CD14-positive monocyte (primary cell): ENCODE measurements at regions not wholly inside any gene's neighbourhood (a gene's known extent, or its start where the extent isn't known, plus 50 kb on each side); places are given as distances from the start of the nearest gene placed in this dataset.
"Not testable (repeated sequence)": the region's sequence is repeated elsewhere in the genome, so short reads cannot be mapped to it uniquely, and the experiment has no call there.

Experiments used
- DNase-seq, 3 donors: peaks; one replicate each; pipeline ENCODE4 v3.0.0-alpha.2; 2011 to 2022
- H2AFZ ChIP-seq: 2 replicates; pipeline ENCODE4 v1.6.0; 2012; ENCODE audit warnings: mild to moderate bottlenecking, low read depth, low read length, inconsistent platforms; ENCODE audit not compliant: insufficient read depth, poor library complexity, severe bottlenecking
- H3K27ac ChIP-seq, 2 donors: 1 replicate in 1 of 2; 2 replicates in 1 of 2; pipeline ENCODE4 v1.5.1; 2012 to 2013; ENCODE audit warnings: low read length in 2 of 2, control low read depth in 1 of 2, inconsistent platforms in 1 of 2, low read depth in 1 of 2, mild to moderate bottlenecking in 1 of 2
- H3K27me3 ChIP-seq, 2 donors: one replicate each; pipeline versions ENCODE4 v1.6.0 to v1.6.1; 2011 to 2013; ENCODE audit warnings: low read length in 2 of 2; ENCODE audit not compliant: control insufficient read depth in 2 of 2, insufficient read depth in 2 of 2
- H3K36me3 ChIP-seq, 2 donors: replicated peaks in 1 of 2; 1 replicate in 1 of 2; 2 replicates in 1 of 2; pipeline versions ENCODE4 v1.5.1 to v1.6.1; 2012 to 2013; ENCODE audit warnings: low read length in 2 of 2, control low read depth in 1 of 2, inconsistent platforms in 1 of 2, mild to moderate bottlenecking in 1 of 2; ENCODE audit not compliant: insufficient read depth in 2 of 2, control insufficient read depth in 1 of 2
- H3K4me1 ChIP-seq, 2 donors: 1 replicate in 1 of 2; 2 replicates in 1 of 2; pipeline versions ENCODE4 v1.5.1 to v1.6.1; 2012 to 2013; ENCODE audit warnings: low read length in 2 of 2, control low read depth in 1 of 2, inconsistent platforms in 1 of 2, mild to moderate bottlenecking in 1 of 2, moderate library complexity in 1 of 2; ENCODE audit not compliant: insufficient read depth in 2 of 2, control insufficient read depth in 1 of 2
- H3K4me2 ChIP-seq: replicated peaks from 2 replicates; pipeline ENCODE3; 2012; ENCODE audit warnings: low read length, moderate library complexity, mild to moderate bottlenecking; ENCODE audit not compliant: poor library complexity, severe bottlenecking; ENCODE audit errors: extremely low read depth
- H3K4me3 ChIP-seq, 3 experiments: fragments of 200-600 bp in 1 of 3; sonication (generic) in 1 of 3; replicated peaks in 1 of 3; 1 replicate in 2 of 3; 2 replicates in 1 of 3; pipeline ENCODE4 v1.5.1; 2011 to 2013; ENCODE audit warnings: low read length in 3 of 3, mild to moderate bottlenecking in 3 of 3, control low read depth in 2 of 3, low read depth in 2 of 3, inconsistent platforms in 1 of 3, moderate library complexity in 1 of 3
- H3K79me2 ChIP-seq: 2 replicates; pipeline ENCODE4 v1.6.0; 2012; ENCODE audit warnings: mild to moderate bottlenecking, control low read depth, inconsistent platforms, low read length, moderate library complexity; ENCODE audit not compliant: insufficient read depth
- H3K9ac ChIP-seq: 2 replicates; pipeline ENCODE4 v1.6.0; 2017; ENCODE audit warnings: low read length, mild to moderate bottlenecking; ENCODE audit not compliant: insufficient read depth, poor library complexity, severe bottlenecking
- H3K9me3 ChIP-seq, 2 donors: replicated peaks in 1 of 2; 1 replicate in 1 of 2; 2 replicates in 1 of 2; pipeline versions ENCODE4 v1.5.1 to v1.6.1; 2012 to 2013; ENCODE audit warnings: low read length in 2 of 2, control low read depth in 1 of 2; ENCODE audit not compliant: control insufficient read depth in 1 of 2, insufficient read depth in 1 of 2
- H4K20me1 ChIP-seq: 2 replicates; pipeline ENCODE4 v1.6.0; 2012; ENCODE audit warnings: mild to moderate bottlenecking, low read length, control low read depth, moderate library complexity; ENCODE audit not compliant: insufficient read depth
- H3K27ac Mint-ChIP-seq, 7 donors: one replicate each; pipeline ENCODE4 v1.8.0; 2020; ENCODE audit warnings: mild to moderate bottlenecking in 7 of 7, mixed read lengths in 7 of 7, moderate library complexity in 6 of 7, inconsistent platforms in 2 of 7
- H3K27me3 Mint-ChIP-seq, 3 donors: one replicate each; pipeline ENCODE4 v1.8.0; 2021 to 2022; ENCODE audit warnings: low read depth in 3 of 3, mild to moderate bottlenecking in 3 of 3, mixed read lengths in 3 of 3, moderate library complexity in 3 of 3, inconsistent platforms in 1 of 3
- H3K36me3 Mint-ChIP-seq, 2 donors: one replicate each; pipeline ENCODE4 v1.8.0; 2020; ENCODE audit warnings: mixed read lengths in 2 of 2, inconsistent platforms in 1 of 2, mild to moderate bottlenecking in 1 of 2
- H3K4me1 Mint-ChIP-seq: one replicate; pipeline ENCODE4 v1.8.0; 2020; ENCODE audit warnings: mild to moderate bottlenecking, mixed read lengths
- H3K4me3 Mint-ChIP-seq, 2 donors: one replicate each; pipeline ENCODE4 v1.8.0; 2020; ENCODE audit warnings: mild to moderate bottlenecking in 2 of 2, mixed read lengths in 2 of 2, moderate library complexity in 1 of 2
- H3K9me3 Mint-ChIP-seq, 7 donors: one replicate each; pipeline ENCODE4 v1.8.0; 2020 to 2022; ENCODE audit warnings: mixed read lengths in 7 of 7, mild to moderate bottlenecking in 6 of 7, moderate library complexity in 6 of 7, inconsistent platforms in 2 of 7
- CTCF ChIP-seq: fragments of 200-600 bp; IDR thresholded peaks from one replicate; pipeline ENCODE4 v1.8.0; 2022; ENCODE audit warnings: antibody characterized with exemption, mild to moderate bottlenecking
- WGBS: methylation state at CpG from one replicate; pipeline ENCODE4 v1.1.5; 2013; ENCODE audit warnings: missing lambda C conversion rate; ENCODE audit not compliant: insufficient coverage; 5-methylcytosine and 5-hydroxymethylcytosine counted together
- intact Hi-C, 2 donors: fragments of 100-400 bp; cut with micrococcal nuclease; formaldehyde crosslinking; loops; one replicate each; pipeline versions ENCODE4 v1.15.0 to v1.15.1; 2023

- DNase-seq = no peak
- TF ChIP-seq CTCF = no peak
- no peaks in the 10 kb centered on the region for H3K79me2 ChIP-seq
- no peaks in the 10 kb centered on the region for H4K20me1 ChIP-seq
- Mint-ChIP-seq H3K27me3 (peaks cover 3 to 11% (median 9%) of the 10 kb centered on the region in 3 donors), H3K36me3 (no peaks in the 10 kb centered on the region), H3K27ac (peak overlapping the region in 1 of 7 donors; percentile 84), H3K4me1 (peaks cover 28% of the 10 kb centered on the region), H3K9me3 (peaks cover 0 to 3% (median 0%) of the 10 kb centered on the region in 7 donors), H3K4me3 (no peak overlapping the region)
- no peaks in the 10 kb centered on the region for H3K9me3 ChIP-seq
- no peak overlapping the region for H3K9ac ChIP-seq
- H3K36me3 ChIP-seq = no peaks in the 10 kb centered on the region
- H3K27ac ChIP-seq = no peak overlapping the region
- H3K27me3 ChIP-seq = no peaks in the 10 kb centered on the region
- intact Hi-C loops = no loop called here
- H3K4me3 ChIP-seq = no peak overlapping the region
- WGBS = 25% methylated on average over 2 of the region's 4 CpGs
- peaks cover 12 to 17% of the 10 kb centered on the region in 2 donors for H3K4me1 ChIP-seq
- no peak overlapping the region for H3K4me2 ChIP-seq
- no peak overlapping the region for H2AFZ ChIP-seq
These were observed 184.6 kb upstream of the JUN start for GRCh38 chr1:58968360-58968952.

GRCh38 chr1:58969176-58969575 is 185.3 kb upstream of the JUN start:
- Mint-ChIP-seq H3K4me1 (peaks cover 27% of the 10 kb centered on the region), H3K27me3 (peaks cover 3 to 11% (median 8%) of the 10 kb centered on the region in 3 donors)
- H3K36me3 ChIP-seq, H4K20me1 ChIP-seq, H3K79me2 ChIP-seq, H3K36me3 Mint-ChIP-seq, H3K27ac ChIP-seq, H3K9ac ChIP-seq, H3K4me3 ChIP-seq, H3K4me2 ChIP-seq, DNase-seq, H2AFZ ChIP-seq, H3K27ac Mint-ChIP-seq, H3K27me3 ChIP-seq, H3K9me3 ChIP-seq, H3K9me3 Mint-ChIP-seq, intact Hi-C loops, H3K4me3 Mint-ChIP-seq: not testable (repeated sequence)
- H3K4me1 ChIP-seq = peaks cover 12 to 17% of the 10 kb centered on the region in 2 donors
